Endodermal cell (in vitro differentiated cells): ENCODE measurements at regions not wholly inside any gene's neighbourhood (a gene's known extent, or its start where the extent isn't known, plus 50 kb on each side); places are given as distances from the start of the nearest gene placed in this dataset.

Source experiments
- DNase-seq: peaks from one replicate; pipeline ENCODE4 v3.0.0-alpha.2; 2017
- H3K27ac ChIP-seq: 2 replicates; pipeline ENCODE4 v1.5.1; 2013; ENCODE audit warnings: mild to moderate bottlenecking, low read depth, low read length, moderate library complexity
- H3K27me3 ChIP-seq: 2 replicates; pipeline ENCODE4 v1.6.1; 2013; ENCODE audit warnings: mild to moderate bottlenecking, low read length, moderate library complexity; ENCODE audit not compliant: insufficient read depth, control insufficient read depth, poor library complexity, severe bottlenecking
- H3K36me3 ChIP-seq: 2 replicates; pipeline ENCODE4 v1.7.0; 2013; ENCODE audit warnings: mild to moderate bottlenecking, low read length, moderate library complexity; ENCODE audit not compliant: control insufficient read depth, insufficient read depth
- H3K4me1 ChIP-seq: one replicate; pipeline ENCODE4 v1.7.0; 2013; ENCODE audit warnings: low read length; ENCODE audit not compliant: control insufficient read depth, insufficient read depth
- H3K4me3 ChIP-seq: 2 replicates; pipeline ENCODE4 v1.5.1; 2013; ENCODE audit warnings: mild to moderate bottlenecking, low read length, moderate library complexity
- H3K9ac ChIP-seq: 2 replicates; pipeline ENCODE4 v1.6.1; 2013; ENCODE audit warnings: mild to moderate bottlenecking, low read length, moderate library complexity; ENCODE audit not compliant: poor library complexity, severe bottlenecking; ENCODE audit errors: extremely low read depth
- H3K9me3 ChIP-seq: 2 replicates; pipeline ENCODE4 v1.6.1; 2013; ENCODE audit warnings: mild to moderate bottlenecking, low read length, moderate library complexity; ENCODE audit not compliant: control insufficient read depth
- H3K27ac Mint-ChIP-seq: 2 replicates; pipeline ENCODE4 v1.8.0; 2020; ENCODE audit warnings: mixed read lengths
- H3K27me3 Mint-ChIP-seq: 2 replicates; pipeline ENCODE4 v1.8.0; 2021; ENCODE audit warnings: mild to moderate bottlenecking, mixed read lengths; ENCODE audit not compliant: insufficient read depth
- H3K36me3 Mint-ChIP-seq: 2 replicates; pipeline ENCODE4 v1.8.0; 2020; ENCODE audit warnings: low read depth, mixed read lengths
- H3K4me1 Mint-ChIP-seq: 2 replicates; pipeline ENCODE4 v1.8.0; 2020; ENCODE audit warnings: mixed read lengths
- H3K4me3 Mint-ChIP-seq: 2 replicates; pipeline ENCODE4 v1.8.0; 2020; ENCODE audit warnings: mild to moderate bottlenecking, moderate library complexity, mixed read lengths
- H3K9me3 Mint-ChIP-seq: 2 replicates; pipeline ENCODE4 v1.8.0; 2020; ENCODE audit warnings: mild to moderate bottlenecking, mixed read lengths
- WGBS, 2 experiments: methylation state at CpG; one replicate each; pipeline versions ENCODE4 v1.1.5 to v1.1.7; 2013; ENCODE audit warnings: missing lambda C conversion rate in 2 of 2, mixed read lengths in 1 of 2; ENCODE audit not compliant: insufficient coverage in 1 of 2, insufficient read length in 1 of 2; 5-methylcytosine and 5-hydroxymethylcytosine counted together
- TF ChIP-seq, protein P1 (sequence below): fragments of 200-600 bp; sonication (generic); conservative IDR thresholded peaks from 2 replicates; pipeline ENCODE4 v1.5.0; 2021; ENCODE audit warnings: antibody characterized with exemption, mild to moderate bottlenecking

- TF ChIP-seq, protein P1, sequence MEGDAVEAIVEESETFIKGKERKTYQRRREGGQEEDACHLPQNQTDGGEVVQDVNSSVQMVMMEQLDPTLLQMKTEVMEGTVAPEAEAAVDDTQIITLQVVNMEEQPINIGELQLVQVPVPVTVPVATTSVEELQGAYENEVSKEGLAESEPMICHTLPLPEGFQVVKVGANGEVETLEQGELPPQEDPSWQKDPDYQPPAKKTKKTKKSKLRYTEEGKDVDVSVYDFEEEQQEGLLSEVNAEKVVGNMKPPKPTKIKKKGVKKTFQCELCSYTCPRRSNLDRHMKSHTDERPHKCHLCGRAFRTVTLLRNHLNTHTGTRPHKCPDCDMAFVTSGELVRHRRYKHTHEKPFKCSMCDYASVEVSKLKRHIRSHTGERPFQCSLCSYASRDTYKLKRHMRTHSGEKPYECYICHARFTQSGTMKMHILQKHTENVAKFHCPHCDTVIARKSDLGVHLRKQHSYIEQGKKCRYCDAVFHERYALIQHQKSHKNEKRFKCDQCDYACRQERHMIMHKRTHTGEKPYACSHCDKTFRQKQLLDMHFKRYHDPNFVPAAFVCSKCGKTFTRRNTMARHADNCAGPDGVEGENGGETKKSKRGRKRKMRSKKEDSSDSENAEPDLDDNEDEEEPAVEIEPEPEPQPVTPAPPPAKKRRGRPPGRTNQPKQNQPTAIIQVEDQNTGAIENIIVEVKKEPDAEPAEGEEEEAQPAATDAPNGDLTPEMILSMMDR = no peak
- no peak overlapping the region for H3K9ac ChIP-seq
- H3K36me3 ChIP-seq = no peaks in the 10 kb centered on the region
- peaks cover 26% of the 10 kb centered on the region for H3K4me1 ChIP-seq
- H3K4me3 Mint-ChIP-seq = no peak overlapping the region
- H3K27ac Mint-ChIP-seq = no peak overlapping the region
- no peaks in the 10 kb centered on the region for H3K36me3 Mint-ChIP-seq
- no peak overlapping the region for H3K27ac ChIP-seq
- H3K27me3 Mint-ChIP-seq = no peaks in the 10 kb centered on the region
- WGBS, 2 experiments = 82 to 86% methylated on average over 2 to 3 of the region's 3 CpGs
- DNase-seq = no peak
- no peaks in the 10 kb centered on the region for H3K9me3 ChIP-seq
- H3K9me3 Mint-ChIP-seq = no peaks in the 10 kb centered on the region
- H3K27me3 ChIP-seq = no peaks in the 10 kb centered on the region
- peaks cover 50% of the 10 kb centered on the region for H3K4me1 Mint-ChIP-seq
- H3K4me3 ChIP-seq = no peak overlapping the region
Observed at GRCh38 chr5:136518814-136519213, 153.5 kb upstream of the TRPC7 start.

DNA sequence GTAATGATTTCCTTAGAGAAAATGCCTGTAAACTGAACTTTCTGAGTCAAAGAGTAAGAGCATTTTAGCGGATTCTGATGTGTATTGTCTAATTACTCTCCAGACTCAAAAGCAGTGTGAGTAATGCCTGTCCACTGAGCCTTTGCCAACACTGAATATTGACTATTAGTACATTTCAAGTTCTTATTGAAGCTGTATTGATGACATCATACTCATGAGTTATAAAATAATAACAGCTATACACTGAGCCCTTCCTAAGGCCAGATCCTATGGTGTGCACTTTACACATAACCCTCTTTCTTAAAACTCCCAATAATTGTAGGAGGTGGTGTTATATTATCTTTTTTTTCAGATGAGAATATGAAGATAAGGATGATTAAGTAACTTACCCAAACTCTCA lies 152.8 kb upstream of the TRPC7 start:
- Histone ChIP-seq H3K36me3 (no peaks in the 10 kb centered on the region), H3K27me3 (no peaks in the 10 kb centered on the region), H3K4me3 (no peak overlapping the region), H3K9ac (no peak overlapping the region), H3K4me1 (peaks cover 26% of the 10 kb centered on the region), H3K27ac (no peak overlapping the region), H3K9me3 (no peaks in the 10 kb centered on the region)
- Mint-ChIP-seq H3K4me1 (peaks cover 44% of the 10 kb centered on the region), H3K36me3 (no peaks in the 10 kb centered on the region), H3K27me3 (no peaks in the 10 kb centered on the region), H3K9me3 (no peaks in the 10 kb centered on the region), H3K27ac (no peak overlapping the region), H3K4me3 (no peak overlapping the region)
- no peak for DNase-seq
- WGBS, 2 experiments = 100% methylated on average over 1 of the region's 1 CpG; no CpG with 5 or more reads in 1 of the 2 experiments
- TF ChIP-seq, protein P1 = no peak

DNA sequence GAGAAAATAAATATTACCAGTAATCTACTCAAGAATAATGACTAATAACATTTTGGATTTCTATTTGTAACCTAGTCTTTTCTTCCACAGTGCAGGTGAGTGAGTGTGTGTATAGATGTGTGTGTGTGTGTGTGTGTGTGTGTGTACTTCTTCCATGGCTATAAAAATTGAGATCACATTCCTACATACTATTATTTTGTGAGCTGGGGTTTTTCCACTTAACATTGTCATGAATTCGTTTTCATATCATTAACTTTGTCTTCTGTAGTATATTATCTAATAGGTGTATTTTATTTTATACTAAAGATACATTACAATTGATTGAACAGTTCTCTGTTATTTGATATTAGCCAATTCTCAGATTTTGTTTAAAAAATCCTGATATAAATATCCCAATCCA lies 152.4 kb upstream of the TRPC7 start:
- TF ChIP-seq, protein P1 = no peak
- Mint-ChIP-seq H3K4me3 (no peak overlapping the region), H3K36me3 (no peaks in the 10 kb centered on the region), H3K9me3 (no peaks in the 10 kb centered on the region), H3K27ac (no peak overlapping the region), H3K4me1 (peaks cover 39% of the 10 kb centered on the region), H3K27me3 (no peaks in the 10 kb centered on the region)
- no peaks in the 10 kb centered on the region for H3K36me3 ChIP-seq
- H3K27me3 ChIP-seq = no peaks in the 10 kb centered on the region
- no peak overlapping the region for H3K27ac ChIP-seq
- peaks cover 25% of the 10 kb centered on the region for H3K4me1 ChIP-seq
- H3K9me3 ChIP-seq = no peaks in the 10 kb centered on the region
- no peak overlapping the region for H3K9ac ChIP-seq
- WGBS, 2 experiments = no CpG with 5 or more reads among the region's 1 CpG
- DNase-seq = no peak
- no peak overlapping the region for H3K4me3 ChIP-seq
